OCI-LY1 (cell line): ENCODE measurements at regions not wholly inside any gene's neighbourhood (a gene's known extent, or its start where the extent isn't known, plus 50 kb on each side); places are given as distances from the start of the nearest gene placed in this dataset.

Experiments used
- CTCF ChIP-seq: fragments of 200-600 bp; sonication (generic), shearing (Covaris generic); IDR thresholded peaks from 2 replicates; pipeline ENCODE4 v1.5.1; 2017; ENCODE audit warnings: mild to moderate bottlenecking, antibody characterized with exemption, low read length, moderate library complexity, mixed read lengths
- EZH2 ChIP-seq: fragments of 200-600 bp; sonication (generic), shearing (Covaris generic); IDR thresholded peaks from 2 replicates; pipeline ENCODE4 v1.8.0; 2017; ENCODE audit warnings: borderline replicate concordance, mixed run types, mild to moderate bottlenecking, antibody characterized with exemption, low read length, moderate library complexity, mixed read lengths

DNA sequence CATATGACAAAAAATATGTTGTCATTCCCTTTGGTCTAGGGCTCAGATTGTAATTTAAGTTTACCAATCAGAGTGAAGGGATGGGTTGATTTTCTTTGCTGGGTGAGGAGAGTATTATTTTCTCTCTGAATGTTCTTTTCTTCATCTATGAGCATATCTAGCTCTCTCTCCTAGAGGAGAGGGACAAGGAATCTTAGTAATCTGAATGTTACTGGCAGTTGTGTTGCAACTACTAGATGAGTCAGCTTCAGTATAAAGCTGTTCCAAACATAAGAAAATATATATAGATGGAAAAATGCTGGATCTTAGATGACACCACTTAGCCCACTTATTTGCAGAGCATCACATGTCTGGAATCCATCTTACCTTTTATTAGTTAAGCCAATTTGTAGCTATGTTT, 259.3 kb downstream of the TUSC1 start:
- TF ChIP-seq EZH2, result no peak
- TF ChIP-seq CTCF, result no peak
